ENCODE measurements at regions not wholly inside any gene's neighbourhood (a gene's known extent, or its start where the extent isn't known, plus 50 kb on each side); places are given as distances from the start of the nearest gene placed in this dataset.

DNA sequence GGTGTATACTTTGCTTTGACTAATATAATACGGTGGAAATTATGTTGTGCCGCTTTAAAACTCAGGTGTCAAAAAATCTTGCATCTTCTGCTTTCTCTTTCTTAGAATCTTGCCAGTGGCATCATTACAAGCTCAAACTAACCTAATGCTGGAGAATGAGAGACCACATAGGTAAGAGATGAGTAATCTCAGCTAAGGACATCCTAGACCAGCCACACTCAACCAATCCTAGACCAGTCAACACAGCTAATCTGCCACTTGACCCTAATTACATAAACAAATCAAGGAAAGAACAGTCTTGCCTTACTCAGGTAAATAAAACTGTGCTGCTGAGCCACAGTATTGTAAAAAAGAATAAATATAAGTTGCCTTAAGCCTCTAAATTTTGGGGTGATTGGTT, 1323.9 kb upstream of the SPRY2 start:
- Mint-ChIP-seq H3K36me3 (ENCODE audit: low read depth) (no peaks in the 10 kb centered on the region), H3K4me1 (no peaks in the 10 kb centered on the region), H3K27ac (no peak overlapping the region), H3K9me3 (peaks cover 11% of the 10 kb centered on the region), H3K4me3 (no peak overlapping the region), H3K27me3 (no peaks in the 10 kb centered on the region)
- no peak for ATAC-seq (replicated peaks)

DNA sequence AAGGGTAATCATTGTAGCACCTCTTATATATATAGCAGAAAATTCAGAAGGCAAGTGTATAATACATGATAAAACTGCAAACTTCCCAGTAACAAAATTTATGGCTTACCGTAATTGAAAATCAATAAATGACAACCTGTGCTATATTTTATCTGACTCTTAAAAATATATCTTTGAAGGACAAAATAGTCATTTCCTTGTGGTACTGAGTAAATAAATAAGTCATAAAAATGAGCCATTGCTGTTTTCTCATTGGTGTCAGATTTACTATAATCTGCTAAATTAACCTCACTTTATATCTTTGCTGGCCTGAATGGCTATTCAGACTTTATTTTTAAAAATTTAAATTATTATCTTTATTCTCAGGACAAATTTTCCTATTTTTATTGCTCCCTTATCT, 1319.1 kb upstream of the SPRY2 start:
- Mint-ChIP-seq H3K9me3 (peaks cover 18% of the 10 kb centered on the region), H3K27ac (no peak overlapping the region), H3K4me3 (no peak overlapping the region), H3K36me3 (ENCODE audit: low read depth) (no peaks in the 10 kb centered on the region), H3K27me3 (no peaks in the 10 kb centered on the region), H3K4me1 (no peaks in the 10 kb centered on the region)
- ATAC-seq (replicated peaks): no peak

DNA sequence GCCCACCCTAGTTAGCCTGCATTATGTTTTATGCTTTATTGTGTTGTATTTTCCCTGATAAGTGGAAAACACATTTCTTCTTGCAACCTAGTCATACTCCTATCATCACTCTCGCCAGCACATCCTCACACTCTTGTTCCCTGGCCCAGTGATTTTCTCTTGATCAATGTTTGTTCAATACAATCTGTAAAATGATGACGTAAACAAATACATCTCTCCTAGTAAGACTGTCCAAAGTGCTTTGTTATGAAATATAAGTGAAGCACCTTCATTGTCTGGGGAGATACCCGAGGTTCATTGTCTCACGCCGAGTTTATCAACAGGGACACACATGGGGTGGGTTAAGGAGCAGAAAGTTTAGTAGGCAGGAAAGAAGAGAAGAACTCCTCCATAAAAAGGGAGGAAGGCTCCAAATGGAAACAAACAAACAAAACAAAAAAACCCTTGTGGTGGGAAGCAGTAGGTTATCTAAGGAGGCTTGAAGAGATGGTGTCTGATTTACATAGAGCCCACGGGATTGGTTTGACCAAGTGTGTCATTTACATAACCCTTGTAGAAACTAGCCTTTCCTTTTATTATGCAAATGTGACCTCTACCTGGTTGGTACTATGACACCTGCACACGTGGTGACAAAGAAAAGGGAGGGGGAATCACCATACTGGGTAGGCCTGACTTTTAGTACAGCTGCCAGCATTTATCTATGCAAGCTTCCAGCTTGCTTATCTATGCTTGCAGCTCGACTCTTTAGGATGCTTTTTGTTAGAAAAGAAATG, 1317.9 kb upstream of the SPRY2 start:
- Mint-ChIP-seq H3K4me1 (no peaks in the 10 kb centered on the region), H3K27ac (no peak overlapping the region), H3K9me3 (peaks cover 18% of the 10 kb centered on the region), H3K27me3 (no peaks in the 10 kb centered on the region), H3K4me3 (no peak overlapping the region), H3K36me3 (ENCODE audit: low read depth) (no peaks in the 10 kb centered on the region)
- ATAC-seq (replicated peaks): no peak

DNA sequence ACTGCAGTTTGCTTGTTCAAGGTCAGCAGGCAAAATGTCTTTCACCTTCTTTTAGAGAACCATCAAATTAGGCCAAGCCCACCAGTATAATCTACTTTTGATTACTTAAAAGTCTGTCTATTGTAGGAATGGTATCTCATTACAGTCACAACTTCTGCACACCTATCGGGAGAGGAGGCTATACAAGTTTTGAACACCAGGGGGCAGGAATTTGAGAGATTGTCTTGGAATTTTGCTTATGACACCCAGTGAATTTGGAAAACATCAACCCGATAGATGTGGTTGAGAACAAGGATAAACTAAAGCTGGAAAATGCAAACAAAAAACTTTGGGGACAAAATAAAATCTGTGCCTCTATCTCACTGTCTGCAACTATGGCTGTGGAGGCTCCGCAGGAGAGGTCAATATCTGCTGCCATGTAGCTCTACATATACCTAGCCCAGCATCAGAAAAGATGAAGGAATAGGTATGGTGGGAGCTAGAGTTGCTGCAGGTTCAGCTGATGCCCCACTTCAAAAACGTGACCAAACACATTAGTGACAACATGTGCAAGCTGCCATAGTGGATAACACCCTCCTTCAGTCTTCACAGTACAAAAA, 1299.2 kb upstream of the SPRY2 start:
- H3K4me3 Mint-ChIP-seq: no peak overlapping the region
- H3K4me1 Mint-ChIP-seq: no peaks in the 10 kb centered on the region
- no peak overlapping the region for H3K27ac Mint-ChIP-seq
- ATAC-seq (replicated peaks): no peak
- no peaks in the 10 kb centered on the region for H3K36me3 Mint-ChIP-seq (ENCODE audit: low read depth)
- no peaks in the 10 kb centered on the region for H3K27me3 Mint-ChIP-seq
- H3K9me3 Mint-ChIP-seq: peaks cover 7% of the 10 kb centered on the region

DNA sequence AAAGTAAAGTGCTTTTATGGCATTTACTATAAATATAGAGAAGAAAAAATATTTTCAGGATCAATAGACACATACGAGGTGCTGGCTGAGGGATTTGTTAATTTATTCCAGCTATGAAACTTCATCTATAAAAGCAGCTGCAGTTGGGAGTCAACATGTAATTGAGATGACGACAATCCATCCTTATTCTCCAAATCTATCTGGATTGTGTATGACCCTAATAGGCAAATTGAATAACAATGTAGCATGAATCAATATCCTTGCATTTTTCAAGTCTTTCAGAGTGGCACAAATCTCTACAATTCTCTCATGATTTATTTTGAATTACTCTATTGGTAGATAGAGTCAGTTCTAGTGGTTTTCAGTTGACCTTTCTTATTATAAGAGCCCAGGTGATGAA, 1296.5 kb upstream of the SPRY2 start:
- H3K27me3 Mint-ChIP-seq: no peaks in the 10 kb centered on the region
- H3K4me3 Mint-ChIP-seq: no peak overlapping the region
- H3K27ac Mint-ChIP-seq: no peak overlapping the region
- no peaks in the 10 kb centered on the region for H3K4me1 Mint-ChIP-seq
- no peaks in the 10 kb centered on the region for H3K36me3 Mint-ChIP-seq (ENCODE audit: low read depth)
- no peak for ATAC-seq (replicated peaks)
- H3K9me3 Mint-ChIP-seq: peaks cover 10% of the 10 kb centered on the region

DNA sequence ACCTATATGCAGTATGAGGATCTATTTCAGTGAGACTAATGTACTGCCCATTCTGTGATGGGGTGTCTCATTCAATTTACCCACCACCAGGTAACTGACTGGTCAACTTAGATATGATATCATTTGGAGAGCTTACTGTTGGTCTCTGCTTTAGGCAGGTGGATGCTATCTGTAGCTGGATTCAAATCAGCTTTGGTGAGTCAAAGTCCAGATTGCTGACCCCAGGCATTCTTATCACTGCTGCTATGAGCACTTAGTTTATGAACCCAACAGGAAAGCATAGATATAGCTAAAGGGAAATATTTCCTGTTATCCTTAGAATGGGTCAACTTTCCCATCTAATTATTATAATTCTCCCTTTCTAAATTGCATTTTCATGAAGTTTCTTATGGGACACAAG, 1295.2 kb upstream of the SPRY2 start:
- H3K4me1 Mint-ChIP-seq: no peaks in the 10 kb centered on the region
- no peak overlapping the region for H3K27ac Mint-ChIP-seq
- ATAC-seq (replicated peaks): no peak
- H3K27me3 Mint-ChIP-seq: no peaks in the 10 kb centered on the region
- no peaks in the 10 kb centered on the region for H3K36me3 Mint-ChIP-seq (ENCODE audit: low read depth)
- H3K9me3 Mint-ChIP-seq: peaks cover 10% of the 10 kb centered on the region
- H3K4me3 Mint-ChIP-seq: no peak overlapping the region

DNA sequence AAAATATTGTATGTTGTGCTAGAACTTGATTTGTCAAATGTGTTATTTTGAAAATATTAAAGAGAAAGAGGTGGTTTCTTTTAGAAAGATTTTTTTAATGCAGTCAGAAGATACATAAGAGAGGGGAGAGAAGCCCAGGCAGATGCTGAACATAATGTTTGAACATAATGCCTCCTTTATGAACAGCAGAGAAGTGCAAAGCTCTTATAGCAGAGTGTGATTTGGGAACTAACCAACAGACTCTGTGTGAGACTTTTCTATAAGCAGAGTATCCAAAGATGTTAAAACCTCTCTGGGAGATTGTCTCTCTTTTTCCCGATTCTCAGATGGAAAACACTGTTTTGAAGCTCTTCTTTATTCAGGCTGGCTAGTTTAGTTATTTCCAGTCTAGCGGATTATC, 1274.1 kb upstream of the SPRY2 start:
- Mint-ChIP-seq H3K27ac (no peak overlapping the region), H3K9me3 (peaks cover 12% of the 10 kb centered on the region), H3K27me3 (no peaks in the 10 kb centered on the region), H3K4me1 (no peaks in the 10 kb centered on the region), H3K36me3 (ENCODE audit: low read depth) (no peaks in the 10 kb centered on the region), H3K4me3 (no peak overlapping the region)
- no peak for ATAC-seq (replicated peaks)

DNA sequence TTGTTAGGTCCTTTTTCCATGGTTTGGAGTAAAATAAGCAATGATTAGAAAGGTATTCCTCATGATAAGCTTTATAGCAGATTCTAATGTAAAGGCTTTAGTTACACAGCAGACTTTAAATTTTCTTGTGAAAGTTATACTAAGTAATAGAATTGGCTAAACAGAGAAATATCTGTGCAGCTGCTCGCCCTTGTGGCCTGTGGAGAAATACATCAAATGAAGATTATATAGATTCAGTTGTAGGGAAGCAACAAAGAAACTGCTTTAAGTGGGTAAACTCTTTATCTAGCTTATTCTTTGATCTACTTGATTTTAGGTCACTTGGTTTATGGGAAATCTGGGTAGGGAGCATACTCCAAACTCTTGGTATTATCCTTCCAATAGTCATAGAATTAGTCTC, 1269.7 kb upstream of the SPRY2 start:
- Mint-ChIP-seq H3K27me3 (no peaks in the 10 kb centered on the region), H3K9me3 (peaks cover 14% of the 10 kb centered on the region), H3K4me3 (no peak overlapping the region), H3K4me1 (no peaks in the 10 kb centered on the region), H3K36me3 (ENCODE audit: low read depth) (no peaks in the 10 kb centered on the region), H3K27ac (no peak overlapping the region)
- ATAC-seq (replicated peaks): no peak

DNA sequence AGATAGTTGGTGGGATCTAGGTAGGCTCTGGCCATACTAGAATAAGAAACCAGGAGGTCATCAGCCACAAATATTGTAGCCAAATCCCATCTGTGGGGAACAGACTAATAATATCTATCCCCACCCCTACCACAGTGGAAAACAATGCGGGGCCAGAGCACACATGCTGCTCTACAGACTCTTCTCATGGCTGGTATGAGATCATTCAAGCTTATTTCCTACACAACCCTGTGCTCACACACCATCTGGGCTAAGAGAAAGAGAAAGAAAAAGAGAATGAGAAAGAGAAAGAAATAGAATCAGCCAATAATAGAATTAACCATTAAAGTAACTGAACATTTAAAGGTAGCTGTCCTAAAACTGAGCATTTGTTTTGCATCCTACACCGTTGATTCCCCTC, 1268.4 kb upstream of the SPRY2 start:
- Mint-ChIP-seq H3K27me3 (no peaks in the 10 kb centered on the region), H3K4me3 (no peak overlapping the region), H3K36me3 (ENCODE audit: low read depth) (no peaks in the 10 kb centered on the region), H3K27ac (no peak overlapping the region), H3K9me3 (peaks cover 10% of the 10 kb centered on the region), H3K4me1 (no peaks in the 10 kb centered on the region)
- no peak for ATAC-seq (replicated peaks)

DNA sequence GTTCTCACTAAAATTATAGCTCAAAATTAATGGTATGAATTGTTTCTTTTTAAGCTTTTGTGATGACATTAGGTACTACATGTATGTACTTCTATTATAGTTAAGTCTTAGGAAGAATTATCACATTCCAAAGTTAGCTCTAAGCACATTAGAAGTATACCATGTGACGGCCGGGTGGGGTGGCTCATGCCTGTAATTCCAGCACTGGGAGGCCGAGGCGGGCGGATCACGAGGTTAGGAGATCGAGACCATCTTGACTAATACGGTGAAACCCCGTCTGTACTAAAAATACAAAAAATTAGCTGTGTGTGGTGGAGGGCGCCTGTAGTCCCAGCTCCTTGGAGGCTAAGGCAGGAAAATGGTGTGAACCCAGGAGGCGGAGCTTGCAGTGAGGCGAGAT, 1265.1 kb upstream of the SPRY2 start:
- Mint-ChIP-seq H3K4me3 (no peak overlapping the region), H3K27ac (no peak overlapping the region), H3K9me3 (peaks cover 7% of the 10 kb centered on the region), H3K4me1 (no peaks in the 10 kb centered on the region), H3K27me3 (no peaks in the 10 kb centered on the region), H3K36me3 (ENCODE audit: low read depth) (no peaks in the 10 kb centered on the region)
- ATAC-seq (replicated peaks): no peak

DNA sequence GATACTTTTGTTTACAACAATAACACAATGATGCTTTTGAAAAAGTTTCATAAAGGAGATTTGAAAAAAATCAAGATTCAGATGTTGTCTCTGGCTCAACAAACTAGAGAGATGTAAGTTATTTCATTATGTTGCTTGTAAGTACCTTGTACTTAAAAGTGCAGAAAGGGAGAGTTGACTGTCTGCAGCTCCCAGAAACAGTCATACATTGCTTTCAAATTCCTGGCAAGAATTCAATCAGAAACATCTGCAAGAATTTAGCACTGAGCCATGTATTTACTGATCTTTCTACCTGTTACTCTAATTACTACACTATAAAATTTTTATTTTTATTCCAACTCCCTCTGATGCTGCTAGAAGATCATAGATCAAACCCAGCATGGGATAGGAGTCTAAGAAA, 1261.3 kb upstream of the SPRY2 start:
- peaks cover 3% of the 10 kb centered on the region for H3K9me3 Mint-ChIP-seq
- no peak overlapping the region for H3K27ac Mint-ChIP-seq
- H3K27me3 Mint-ChIP-seq: no peaks in the 10 kb centered on the region
- H3K4me1 Mint-ChIP-seq: no peaks in the 10 kb centered on the region
- no peak overlapping the region for H3K4me3 Mint-ChIP-seq
- ATAC-seq (replicated peaks): no peak
- no peaks in the 10 kb centered on the region for H3K36me3 Mint-ChIP-seq (ENCODE audit: low read depth)

DNA sequence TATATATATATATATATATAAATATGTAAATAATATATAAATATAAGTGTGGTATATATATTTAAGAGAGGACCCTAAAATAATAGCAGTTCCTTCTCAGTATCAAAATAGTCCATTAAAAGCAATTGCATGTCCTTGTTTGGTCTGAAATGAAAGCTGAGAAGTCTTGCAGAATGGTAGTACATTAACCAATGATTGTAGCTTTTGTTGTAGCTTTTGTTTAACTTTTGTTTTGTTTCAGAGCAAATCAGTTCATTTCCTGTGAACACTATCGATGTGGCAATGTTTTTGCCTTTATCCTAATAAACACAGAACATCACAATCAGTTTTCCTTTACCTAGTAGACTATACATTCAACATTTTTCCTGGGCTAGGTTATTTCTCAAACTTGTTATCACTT, 1256.2 kb upstream of the SPRY2 start:
- Mint-ChIP-seq H3K4me3 (no peak overlapping the region), H3K27me3 (no peaks in the 10 kb centered on the region), H3K4me1 (no peaks in the 10 kb centered on the region), H3K9me3 (peaks cover 3% of the 10 kb centered on the region), H3K36me3 (ENCODE audit: low read depth) (no peaks in the 10 kb centered on the region), H3K27ac (no peak overlapping the region)
- no peak for ATAC-seq (replicated peaks)

DNA sequence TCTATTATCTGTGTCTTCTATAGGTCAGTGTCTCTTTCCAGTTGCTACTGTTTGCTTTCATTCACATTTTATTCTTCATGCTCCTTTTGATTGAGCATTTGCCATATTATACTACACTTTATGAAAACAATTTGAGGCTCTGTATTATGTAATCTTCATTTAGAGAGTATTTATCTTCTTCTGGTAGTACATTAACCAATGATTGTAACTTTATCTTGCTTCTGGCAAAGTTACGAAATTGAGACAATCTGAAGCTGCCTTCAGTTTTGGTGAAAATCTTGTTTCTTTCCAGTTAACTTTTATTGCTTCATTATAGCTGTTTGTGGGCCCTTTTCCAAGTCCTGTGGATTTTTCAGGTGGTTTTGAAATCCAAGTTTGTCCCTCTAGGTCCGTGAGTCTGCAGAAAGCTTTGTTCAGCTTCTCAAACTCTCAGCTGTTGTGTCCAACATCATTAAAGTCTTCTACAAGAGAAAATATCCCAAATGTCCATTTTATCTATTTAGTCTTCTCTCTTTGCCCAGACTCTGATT, 1255.4 kb upstream of the SPRY2 start:
- Mint-ChIP-seq H3K9me3 (peaks cover 3% of the 10 kb centered on the region), H3K4me1 (no peaks in the 10 kb centered on the region), H3K27me3 (no peaks in the 10 kb centered on the region), H3K4me3 (no peak overlapping the region), H3K27ac (no peak overlapping the region), H3K36me3 (ENCODE audit: low read depth) (no peaks in the 10 kb centered on the region)
- ATAC-seq (replicated peaks): no peak

DNA sequence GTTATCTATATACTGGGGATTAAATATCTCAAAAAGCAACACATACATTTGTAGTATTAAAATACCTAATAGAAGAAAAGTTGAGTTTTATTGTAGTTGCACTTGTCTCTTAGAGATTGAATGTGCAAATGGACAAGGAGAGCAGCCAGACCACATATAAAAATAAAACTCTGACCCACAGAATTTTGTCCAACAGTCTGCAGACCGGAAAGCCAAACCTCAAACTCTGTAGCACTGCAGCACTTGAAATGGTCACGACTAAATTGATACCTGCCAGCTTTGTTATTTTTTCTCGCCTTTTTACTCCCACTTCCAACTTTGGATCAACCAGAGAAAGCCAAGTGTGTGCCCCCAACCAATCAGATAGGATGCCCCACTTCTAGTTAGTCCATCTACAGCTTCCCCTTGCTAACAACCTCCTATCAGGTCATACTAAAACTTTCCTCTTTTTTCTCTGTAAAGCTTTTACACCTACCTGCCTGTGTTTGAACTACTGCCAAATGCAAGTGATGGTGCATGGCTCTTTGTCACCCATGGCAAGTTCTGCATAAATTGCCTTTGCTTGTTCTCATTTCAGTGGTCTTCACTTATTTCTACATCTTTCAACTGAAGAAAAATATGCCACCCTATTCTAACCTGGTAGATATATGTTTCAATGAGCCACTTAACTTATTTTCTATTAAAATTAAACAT, 1250.7 kb upstream of the SPRY2 start:
- no peaks in the 10 kb centered on the region for H3K4me1 Mint-ChIP-seq
- no peaks in the 10 kb centered on the region for H3K27me3 Mint-ChIP-seq
- H3K4me3 Mint-ChIP-seq: no peak overlapping the region
- no peaks in the 10 kb centered on the region for H3K36me3 Mint-ChIP-seq (ENCODE audit: low read depth)
- H3K27ac Mint-ChIP-seq: no peak overlapping the region
- no peaks in the 10 kb centered on the region for H3K9me3 Mint-ChIP-seq
- ATAC-seq (replicated peaks): no peak

DNA sequence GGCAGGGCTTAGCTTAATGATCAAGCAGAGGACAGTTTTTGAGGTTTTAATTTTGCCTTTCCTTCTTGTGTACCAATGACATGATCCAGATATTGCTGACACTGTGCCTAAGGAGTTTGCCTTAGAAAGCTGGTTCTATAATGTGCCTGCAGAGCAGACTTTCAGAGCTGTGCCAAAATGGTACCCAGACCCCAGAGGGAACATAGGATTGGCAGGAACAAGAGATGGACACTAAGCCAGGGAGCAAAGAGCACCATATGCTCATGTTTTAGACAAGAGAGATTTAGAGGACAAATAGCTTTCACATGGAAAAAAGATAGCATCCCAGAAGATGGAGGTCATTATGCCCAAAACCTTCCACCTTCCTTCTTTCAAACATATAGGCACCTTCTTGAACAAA, 1241.5 kb upstream of the SPRY2 start:
- no peaks in the 10 kb centered on the region for H3K27me3 Mint-ChIP-seq
- ATAC-seq (replicated peaks): no peak
- peaks cover 19% of the 10 kb centered on the region for H3K9me3 Mint-ChIP-seq
- H3K4me1 Mint-ChIP-seq: no peaks in the 10 kb centered on the region
- no peak overlapping the region for H3K27ac Mint-ChIP-seq
- no peaks in the 10 kb centered on the region for H3K36me3 Mint-ChIP-seq (ENCODE audit: low read depth)
- no peak overlapping the region for H3K4me3 Mint-ChIP-seq

Measured in activated T-helper 17 cell treated with anti-CD3 and anti-CD28 coated beads, Interleukin-2, amount 50 U/mL, for 72 hours (primary cell).